HL-60 (cell line): ENCODE measurements at regions not wholly inside any gene's neighbourhood (a gene's known extent, or its start where the extent isn't known, plus 50 kb on each side); places are given as distances from the start of the nearest gene placed in this dataset.

Experiments
- DNase-seq, 2 experiments: peaks; one replicate each; pipeline ENCODE4 v3.0.0-alpha.2; 2010 to 2020; ENCODE audit warnings: low read depth in 1 of 2, low spot score in 1 of 2
- H3K27ac ChIP-seq: fragments of 250-450 bp; sonication (Bioruptor Pico); replicated peaks from 2 replicates; pipeline ENCODE4 v1.5.1; 2020; ENCODE audit warnings: mild to moderate bottlenecking, moderate library complexity
- H3K27me3 ChIP-seq: fragments of 250-450 bp; sonication (Bioruptor Pico); 2 replicates; pipeline ENCODE4 v1.5.1; 2021; ENCODE audit warnings: mild to moderate bottlenecking, moderate library complexity; ENCODE audit not compliant: insufficient read depth, poor library complexity, severe bottlenecking
- H3K4me3 ChIP-seq: replicated peaks from 2 replicates; pipeline ENCODE4 v1.5.1; 2011; ENCODE audit warnings: mild to moderate bottlenecking, control low read depth, low read length; ENCODE audit not compliant: insufficient read depth
- CTCF ChIP-seq: IDR thresholded peaks from one replicate; pipeline ENCODE4 v1.5.1; 2011; ENCODE audit warnings: low read length, control low read depth, inconsistent platforms; ENCODE audit not compliant: insufficient read depth
- GABPA ChIP-seq: IDR thresholded peaks from 2 replicates; pipeline ENCODE4 v1.6.1; 2012; ENCODE audit warnings: low read depth
- POLR2AphosphoS5 ChIP-seq: IDR thresholded peaks from 2 replicates; pipeline ENCODE4 v1.6.1; 2012; ENCODE audit warnings: low read depth
- REST ChIP-seq: IDR thresholded peaks from 2 replicates; pipeline ENCODE4 v1.6.1; 2012; ENCODE audit warnings: low read depth; ENCODE audit not compliant: insufficient replicate concordance
- SPI1 ChIP-seq: IDR thresholded peaks from 2 replicates; pipeline ENCODE4 v1.6.1; 2012; ENCODE audit warnings: low read depth, mild to moderate bottlenecking, borderline replicate concordance

DNA sequence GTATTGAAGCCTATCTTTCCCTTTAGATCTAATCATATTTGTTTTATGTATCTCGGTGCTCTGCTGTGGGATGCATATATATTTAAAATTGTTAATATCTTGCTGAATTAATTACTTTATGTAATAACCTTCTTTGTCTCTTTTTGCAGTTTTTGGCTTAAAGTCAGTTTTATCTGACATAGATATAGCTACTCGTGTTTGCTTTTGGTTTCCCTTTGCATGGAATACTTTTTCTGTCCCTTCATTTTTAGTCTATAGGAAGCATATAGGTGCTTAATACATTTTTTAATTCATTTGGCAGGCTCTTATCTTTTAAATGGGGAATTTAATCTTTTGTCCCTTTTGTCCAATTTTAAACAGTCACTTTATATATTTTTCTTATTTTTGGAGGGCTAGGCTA is 360.6 kb upstream of the PRR16 start:
- no peak for DNase-seq

GRCh38 chr5:120106912-120107525 is 357.1 kb upstream of the PRR16 start:
- TF ChIP-seq GABPA (no peak), CTCF (no peak), SPI1 (no peak), REST (no peak), POLR2AphosphoS5 (no peak)
- H3K4me3 ChIP-seq: no peak overlapping the region
- H3K27me3 ChIP-seq: no peaks in the 10 kb centered on the region
- no peak overlapping the region for H3K27ac ChIP-seq
- DNase-seq: no peak

More for the DNA sequence above, 360.6 kb upstream of the PRR16 start:
- H3K27me3 ChIP-seq: no peaks in the 10 kb centered on the region
- H3K27ac ChIP-seq: no peak overlapping the region
- TF ChIP-seq POLR2AphosphoS5 (no peak), GABPA (no peak), SPI1 (no peak), REST (no peak), CTCF (no peak)
- H3K4me3 ChIP-seq: no peak overlapping the region

DNA sequence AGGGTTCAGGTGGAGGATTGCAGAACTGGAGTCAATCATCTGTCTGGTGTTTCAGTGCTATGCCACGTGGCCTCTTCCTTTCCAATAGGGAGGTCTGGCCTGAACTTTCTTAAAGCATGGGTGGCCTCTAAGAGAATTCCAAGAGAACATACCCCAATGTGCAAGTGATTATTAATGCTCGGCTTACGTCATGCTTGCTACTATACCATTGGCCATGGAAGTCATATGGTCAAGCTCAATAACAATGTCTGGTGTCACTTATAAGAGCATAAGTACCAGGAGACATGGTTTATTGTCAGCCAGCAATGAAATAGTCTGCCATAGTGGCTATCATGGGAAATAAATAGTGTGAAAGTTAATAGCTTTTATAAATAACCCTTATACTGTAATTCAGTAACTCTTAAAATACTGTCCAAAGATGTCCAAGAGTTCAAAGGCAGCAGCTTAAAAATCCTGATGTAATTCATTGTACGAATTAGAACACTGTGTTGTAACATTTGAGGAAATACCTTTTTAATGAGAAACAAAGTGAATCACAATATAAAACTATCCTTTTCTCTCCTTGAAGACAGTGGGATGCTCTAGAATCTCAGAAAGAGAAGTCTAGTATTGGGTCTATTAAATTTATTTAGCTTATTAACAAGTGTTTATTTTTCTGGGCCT is 355.4 kb upstream of the PRR16 start:
- TF ChIP-seq POLR2AphosphoS5 (no peak), SPI1 (no peak), GABPA (no peak), CTCF (no peak), REST (no peak)
- Histone ChIP-seq H3K4me3 (no peak overlapping the region), H3K27ac (no peak overlapping the region), H3K27me3 (no peaks in the 10 kb centered on the region)
- no peak for DNase-seq
